T-helper 2 cell treated with Interferon-gamma antibody and Interleukin-4, amounts not matched to agents 5 μg/mL and 100 μg/mL, for 36 hours (primary cell): ENCODE measurements at regions not wholly inside any gene's neighbourhood (a gene's known extent, or its start where the extent isn't known, plus 50 kb on each side); places are given as distances from the start of the nearest gene placed in this dataset.

Experiments
- DNase-seq: peaks from one replicate; pipeline ENCODE4 v3.0.0; 2021; ENCODE audit warnings: low spot score
- H3K27ac Mint-ChIP-seq: one replicate; pipeline ENCODE4 v1.8.0; 2021; ENCODE audit warnings: mild to moderate bottlenecking, mixed read lengths
- H3K27me3 Mint-ChIP-seq: one replicate; pipeline ENCODE4 v1.8.0; 2021; ENCODE audit warnings: low read depth, mixed read lengths
- H3K36me3 Mint-ChIP-seq: one replicate; pipeline ENCODE4 v1.8.0; 2021; ENCODE audit warnings: low read depth, mixed read lengths
- H3K4me1 Mint-ChIP-seq: one replicate; pipeline ENCODE4 v1.8.0; 2021; ENCODE audit warnings: low read depth, mixed read lengths
- H3K4me3 Mint-ChIP-seq: one replicate; pipeline ENCODE4 v1.8.0; 2022; ENCODE audit warnings: mild to moderate bottlenecking, moderate library complexity, mixed read lengths
- H3K9me3 Mint-ChIP-seq: one replicate; pipeline ENCODE4 v1.8.0; 2021; ENCODE audit warnings: mixed read lengths

- no peak overlapping the region for H3K4me3 Mint-ChIP-seq
- no peaks in the 10 kb centered on the region for H3K36me3 Mint-ChIP-seq
- no peaks in the 10 kb centered on the region for H3K4me1 Mint-ChIP-seq
- no peak overlapping the region for H3K27ac Mint-ChIP-seq
- no peak for DNase-seq
- H3K9me3 Mint-ChIP-seq: no peaks in the 10 kb centered on the region
- no peaks in the 10 kb centered on the region for H3K27me3 Mint-ChIP-seq
Measured at GRCh38 chr2:234835738-234836137, 116.1 kb upstream of the SH3BP4 start.

- Mint-ChIP-seq H3K27ac (no peak overlapping the region), H3K36me3 (no peaks in the 10 kb centered on the region), H3K4me3 (no peak overlapping the region), H3K9me3 (no peaks in the 10 kb centered on the region), H3K4me1 (no peaks in the 10 kb centered on the region), H3K27me3 (no peaks in the 10 kb centered on the region)
- DNase-seq: no peak
Measured at GRCh38 chr2:234834228-234834923, 117.4 kb upstream of the SH3BP4 start.

- Mint-ChIP-seq H3K4me1 (no peaks in the 10 kb centered on the region), H3K27me3 (no peaks in the 10 kb centered on the region), H3K27ac (no peak overlapping the region), H3K36me3 (no peaks in the 10 kb centered on the region), H3K9me3 (no peaks in the 10 kb centered on the region), H3K4me3 (no peak overlapping the region)
- DNase-seq: no peak
Measured at GRCh38 chr2:234830853-234831252, 121.0 kb upstream of the SH3BP4 start.

- no peaks in the 10 kb centered on the region for H3K4me1 Mint-ChIP-seq
- no peak for DNase-seq
- no peaks in the 10 kb centered on the region for H3K27me3 Mint-ChIP-seq
- no peaks in the 10 kb centered on the region for H3K36me3 Mint-ChIP-seq
- no peak overlapping the region for H3K27ac Mint-ChIP-seq
- no peak overlapping the region for H3K4me3 Mint-ChIP-seq
- H3K9me3 Mint-ChIP-seq: no peaks in the 10 kb centered on the region
Measured at GRCh38 chr2:234829074-234829455, 122.8 kb upstream of the SH3BP4 start.

- no peaks in the 10 kb centered on the region for H3K9me3 Mint-ChIP-seq
- H3K27ac Mint-ChIP-seq: no peak overlapping the region
- no peaks in the 10 kb centered on the region for H3K4me1 Mint-ChIP-seq
- no peak overlapping the region for H3K4me3 Mint-ChIP-seq
- no peaks in the 10 kb centered on the region for H3K27me3 Mint-ChIP-seq
- no peak for DNase-seq
- no peaks in the 10 kb centered on the region for H3K36me3 Mint-ChIP-seq
Measured at GRCh38 chr2:234828382-234829073, 123.3 kb upstream of the SH3BP4 start.

GRCh38 chr2:234827096-234827860, 124.5 kb upstream of the SH3BP4 start:
- H3K4me3 Mint-ChIP-seq: no peak overlapping the region
- H3K4me1 Mint-ChIP-seq: no peaks in the 10 kb centered on the region
- no peaks in the 10 kb centered on the region for H3K36me3 Mint-ChIP-seq
- no peak for DNase-seq
- no peak overlapping the region for H3K27ac Mint-ChIP-seq
- no peaks in the 10 kb centered on the region for H3K9me3 Mint-ChIP-seq
- no peaks in the 10 kb centered on the region for H3K27me3 Mint-ChIP-seq

GRCh38 chr2:234826681-234827080, 125.1 kb upstream of the SH3BP4 start:
- H3K27ac Mint-ChIP-seq: no peak overlapping the region
- no peak overlapping the region for H3K4me3 Mint-ChIP-seq
- no peaks in the 10 kb centered on the region for H3K4me1 Mint-ChIP-seq
- no peak for DNase-seq
- H3K9me3 Mint-ChIP-seq: no peaks in the 10 kb centered on the region
- no peaks in the 10 kb centered on the region for H3K36me3 Mint-ChIP-seq
- H3K27me3 Mint-ChIP-seq: no peaks in the 10 kb centered on the region

- no peaks in the 10 kb centered on the region for H3K4me1 Mint-ChIP-seq
- no peak overlapping the region for H3K27ac Mint-ChIP-seq
- H3K4me3 Mint-ChIP-seq: no peak overlapping the region
- DNase-seq: no peak
- no peaks in the 10 kb centered on the region for H3K9me3 Mint-ChIP-seq
- no peaks in the 10 kb centered on the region for H3K36me3 Mint-ChIP-seq
- H3K27me3 Mint-ChIP-seq: peaks cover 2% of the 10 kb centered on the region
Measured at GRCh38 chr2:234825616-234826015, 126.2 kb upstream of the SH3BP4 start.

GRCh38 chr2:234823877-234824376, 127.9 kb upstream of the SH3BP4 start:
- H3K4me1 Mint-ChIP-seq: no peaks in the 10 kb centered on the region
- DNase-seq: no peak
- no peak overlapping the region for H3K4me3 Mint-ChIP-seq
- peaks cover 2% of the 10 kb centered on the region for H3K27me3 Mint-ChIP-seq
- no peak overlapping the region for H3K27ac Mint-ChIP-seq
- no peaks in the 10 kb centered on the region for H3K9me3 Mint-ChIP-seq
- no peaks in the 10 kb centered on the region for H3K36me3 Mint-ChIP-seq

GRCh38 chr2:234823196-234823876, 128.5 kb upstream of the SH3BP4 start:
- no peaks in the 10 kb centered on the region for H3K4me1 Mint-ChIP-seq
- no peak for DNase-seq
- H3K36me3 Mint-ChIP-seq: no peaks in the 10 kb centered on the region
- no peak overlapping the region for H3K4me3 Mint-ChIP-seq
- H3K27me3 Mint-ChIP-seq: peaks cover 2% of the 10 kb centered on the region
- no peak overlapping the region for H3K27ac Mint-ChIP-seq
- H3K9me3 Mint-ChIP-seq: no peaks in the 10 kb centered on the region

- no peak overlapping the region for H3K27ac Mint-ChIP-seq
- no peaks in the 10 kb centered on the region for H3K36me3 Mint-ChIP-seq
- peaks cover 2% of the 10 kb centered on the region for H3K27me3 Mint-ChIP-seq
- no peak for DNase-seq
- H3K9me3 Mint-ChIP-seq: no peaks in the 10 kb centered on the region
- no peaks in the 10 kb centered on the region for H3K4me1 Mint-ChIP-seq
- no peak overlapping the region for H3K4me3 Mint-ChIP-seq
Measured at GRCh38 chr2:234821946-234822475, 129.8 kb upstream of the SH3BP4 start.

- H3K4me1 Mint-ChIP-seq: no peaks in the 10 kb centered on the region
Measured at GRCh38 chr2:234818937-234819336, 132.9 kb upstream of the SH3BP4 start.

GRCh38 chr2:234816491-234816890, 135.3 kb upstream of the SH3BP4 start:
- peaks cover 4% of the 10 kb centered on the region for H3K27me3 Mint-ChIP-seq
- no peak for DNase-seq
- no peak overlapping the region for H3K27ac Mint-ChIP-seq
- no peaks in the 10 kb centered on the region for H3K36me3 Mint-ChIP-seq
- H3K4me1 Mint-ChIP-seq: no peaks in the 10 kb centered on the region
- H3K4me3 Mint-ChIP-seq: no peak overlapping the region
- no peaks in the 10 kb centered on the region for H3K9me3 Mint-ChIP-seq

More at GRCh38 chr2:234818937-234819336, 132.9 kb upstream of the SH3BP4 start:
- no peak overlapping the region for H3K27ac Mint-ChIP-seq
- H3K9me3 Mint-ChIP-seq: no peaks in the 10 kb centered on the region
- H3K36me3 Mint-ChIP-seq: no peaks in the 10 kb centered on the region
- no peak overlapping the region for H3K4me3 Mint-ChIP-seq
- DNase-seq: no peak
- peaks cover 2% of the 10 kb centered on the region for H3K27me3 Mint-ChIP-seq
